A549 (cell line): ENCODE measurements at regions not wholly inside any gene's neighbourhood (a gene's known extent, or its start where the extent isn't known, plus 50 kb on each side); places are given as distances from the start of the nearest gene placed in this dataset.

Experiments
- ATAC-seq, 2 experiments: fragments of 200-7000 bp in 1 of 2; fragments of >200 bp in 1 of 2; cut with Nextera tagmentation in 1 of 2; cut with Tn5 transposase in 1 of 2; 3 replicates each; pipeline versions ENCODE4 v1.8.0 to v1.9.1; 2018 to 2020; ENCODE audit warnings: mild to moderate bottlenecking in 1 of 2, moderate library complexity in 1 of 2
- CTCF ChIA-PET: fragments of 300-600 bp; sonication (Branson Sonifier 250); formaldehyde crosslinking; extraction: SDS; loops from one replicate; lab custom pipeline; 2021; ENCODE audit warnings: antibody characterized with exemption, inconsistent platforms; lab: Yijun Ruan, JAX
- POLR2A ChIA-PET: fragments of 350-600 bp; formaldehyde crosslinking; extraction: SDS; loops from one replicate; lab custom pipeline; 2021; ENCODE audit warnings: antibody characterized with exemption, inconsistent platforms; lab: Yijun Ruan, JAX
- DNase-seq, 2 experiments: peaks; one replicate each; pipeline versions ENCODE4 v3.0.0 to v3.0.0-alpha.2; 2011 to 2016; ENCODE audit warnings: low read depth in 1 of 2, low spot score in 1 of 2
- FAIRE-seq: peaks from 2 replicates; lab custom pipeline; 2011; peaks lifted over from hg19 to GRCh38; lab: Jason Lieb, UNC
- H3K27ac ChIP-seq, 2 experiments: fragments of >200 bp; sonication (Bioruptor Twin); formaldehyde crosslinking; 3 replicates each; pipeline ENCODE4 v1.5.1; 2016 to 2017
- H3K4me1 ChIP-seq: fragments of >200 bp; sonication (Bioruptor Twin); formaldehyde crosslinking; 3 replicates; pipeline ENCODE4 v1.6.1; 2016
- H3K4me2 ChIP-seq: fragments of >200 bp; sonication (Bioruptor Twin); formaldehyde crosslinking; 3 replicates; pipeline ENCODE4 v1.6.1; 2016
- H3K4me3 ChIP-seq: fragments of >200 bp; sonication (Bioruptor Twin); formaldehyde crosslinking; 3 replicates; pipeline ENCODE4 v1.5.1; 2016
- H3K9me3 ChIP-seq: fragments of >200 bp; sonication (Bioruptor Twin); formaldehyde crosslinking; 3 replicates; pipeline ENCODE4 v1.6.1; 2016
- BHLHE40 ChIP-seq: IDR thresholded peaks from 2 replicates; pipeline ENCODE4 v1.6.1; 2012; ENCODE audit warnings: low read depth, low read length, inconsistent platforms
- CBX8 ChIP-seq: fragments of 200-600 bp; sonication (generic); IDR thresholded peaks from 2 replicates; pipeline ENCODE4 v1.6.1; 2016
- CHD4 ChIP-seq: fragments of 200-600 bp; sonication (generic); IDR thresholded peaks from 2 replicates; pipeline ENCODE4 v1.6.1; 2016; ENCODE audit warnings: antibody characterized with exemption, mild to moderate bottlenecking, borderline replicate concordance
- CTCF ChIP-seq: fragments of >200 bp; sonication (Bioruptor Twin); formaldehyde crosslinking; IDR thresholded peaks from 3 replicates; pipeline ENCODE4 v1.5.1; 2016
- FOSB ChIP-seq: fragments of 250-450 bp; sonication (Bioruptor Pico); IDR thresholded peaks from 2 replicates; pipeline ENCODE4 v1.5.0; 2020; ENCODE audit warnings: mild to moderate bottlenecking, moderate library complexity
- FOSL2 ChIP-seq, 2 experiments: fragments of 450-650 bp in 1 of 2; fragments of >200 bp in 1 of 2; sonication (Bioruptor Twin) in 1 of 2; formaldehyde crosslinking; IDR thresholded peaks; 2 replicates each; pipeline versions ENCODE4 v1.5.0 to v1.6.1; 2016 to 2020; ENCODE audit warnings: mild to moderate bottlenecking in 1 of 2, moderate library complexity in 1 of 2
- FOXS1 ChIP-seq: fragments of 250-450 bp; sonication (Bioruptor Pico); IDR thresholded peaks from 2 replicates; pipeline ENCODE4 v1.5.0; 2020; ENCODE audit warnings: mild to moderate bottlenecking, moderate library complexity
- GATA3 ChIP-seq: IDR thresholded peaks from 2 replicates; pipeline ENCODE4 v1.6.1; 2012; ENCODE audit warnings: borderline replicate concordance
- HMGXB4 ChIP-seq: fragments of 250-450 bp; sonication (Bioruptor Pico); IDR thresholded peaks from 2 replicates; pipeline ENCODE4 v1.5.0; 2021; ENCODE audit warnings: mild to moderate bottlenecking, moderate library complexity, borderline replicate concordance
- JUNB ChIP-seq: fragments of >200 bp; sonication (Bioruptor Twin); formaldehyde crosslinking; IDR thresholded peaks from 2 replicates; pipeline ENCODE4 v1.6.1; 2016
- KDM5A ChIP-seq: fragments of 200-600 bp; sonication (generic); IDR thresholded peaks from 2 replicates; pipeline ENCODE4 v1.6.1; 2016; ENCODE audit warnings: antibody characterized with exemption, mild to moderate bottlenecking
- MAFK ChIP-seq: fragments of 450-650 bp; IDR thresholded peaks from 2 replicates; pipeline ENCODE4 v1.6.1; 2014; ENCODE audit not compliant: partially characterized antibody
- NFE2L2 ChIP-seq: fragments of 150-350 bp; conservative IDR thresholded peaks from 2 replicates; pipeline ENCODE4 v1.6.1; 2014; ENCODE audit warnings: low read length
- NPAS2 ChIP-seq: fragments of 250-450 bp; sonication (Bioruptor Pico); IDR thresholded peaks from 2 replicates; pipeline ENCODE4 v1.8.0; 2022; ENCODE audit warnings: mild to moderate bottlenecking, moderate library complexity, borderline replicate concordance
- PHF8 ChIP-seq: fragments of 200-600 bp; sonication (generic); IDR thresholded peaks from 2 replicates; pipeline ENCODE4 v1.6.1; 2016; ENCODE audit warnings: low read depth, mild to moderate bottlenecking, antibody characterized with exemption, moderate library complexity, borderline replicate concordance
- RARB ChIP-seq: fragments of 250-450 bp; sonication (Bioruptor Pico); IDR thresholded peaks from 2 replicates; pipeline ENCODE4 v1.8.0; 2021; ENCODE audit warnings: mild to moderate bottlenecking, moderate library complexity
- USF2 ChIP-seq: fragments of 450-650 bp; IDR thresholded peaks from 2 replicates; pipeline ENCODE4 v1.6.1; 2014; ENCODE audit warnings: antibody characterized with exemption
- ZFP36 ChIP-seq: fragments of 450-650 bp; IDR thresholded peaks from 2 replicates; pipeline ENCODE4 v1.6.1; 2014; ENCODE audit warnings: borderline replicate concordance; ENCODE audit not compliant: partially characterized antibody
- ZSCAN20 ChIP-seq: fragments of 250-450 bp; sonication (Bioruptor Pico); IDR thresholded peaks from 2 replicates; pipeline ENCODE4 v1.8.0; 2022; ENCODE audit warnings: mild to moderate bottlenecking, moderate library complexity
- WGBS: methylation state at CpG from one replicate; pipeline ENCODE4 v1.1.6; 2017; ENCODE audit errors: missing lambda C conversion rate; 5-methylcytosine and 5-hydroxymethylcytosine counted together
- TF ChIP-seq, protein P1 (sequence below): fragments of >200 bp; sonication (Bioruptor Twin); formaldehyde crosslinking; IDR thresholded peaks from 2 replicates; pipeline ENCODE4 v1.6.1; 2016

GRCh38 chr20:19070026-19070425 lies 142.4 kb upstream of the SLC24A3 start:
- WGBS = 31% methylated on average over 6 of the region's 6 CpGs
- H3K4me1 ChIP-seq = no peaks in the 10 kb centered on the region
- FAIRE-seq = no peak

GRCh38 chr20:19070681-19071445 lies 141.6 kb upstream of the SLC24A3 start:
- 0% methylated on average over 3 of the region's 3 CpGs for WGBS
- peaks cover 2% of the 10 kb centered on the region; the same call in 2 of the 3 replicates for H3K9me3 ChIP-seq
- CTCF ChIA-PET = interaction anchor here (0.9 to 1.0 kb wide), 2 partner anchors 21 to 23 kb away, joined by 3 to 4 read pairs; no protein-coding TSS in a partner anchor

More at GRCh38 chr20:19070026-19070425, 142.4 kb upstream of the SLC24A3 start:
- ATAC-seq (no peak), DNase-seq (no peak)
- Histone ChIP-seq H3K4me3 (no peak overlapping the region), H3K9me3 (peaks cover 6% of the 10 kb centered on the region; the same call in 2 of the 3 replicates), H3K27ac (no peak overlapping the region), H3K4me2 (no peak overlapping the region)
- ChIA-PET CTCF (no interaction called here), POLR2A (no interaction called here)
- TF ChIP-seq GATA3 = no peak
- no peak for TF ChIP-seq ZFP36
- TF ChIP-seq JUNB = no peak
- TF ChIP-seq, protein P1, sequence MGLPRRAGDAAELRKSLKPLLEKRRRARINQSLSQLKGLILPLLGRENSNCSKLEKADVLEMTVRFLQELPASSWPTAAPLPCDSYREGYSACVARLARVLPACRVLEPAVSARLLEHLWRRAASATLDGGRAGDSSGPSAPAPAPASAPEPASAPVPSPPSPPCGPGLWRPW = no peak
- no peak for TF ChIP-seq ZSCAN20 (CRISPR knock-in tag)
- no peak for TF ChIP-seq CHD4
- no peak for TF ChIP-seq PHF8
- TF ChIP-seq NFE2L2 = no peak
- TF ChIP-seq FOXS1 = no peak
- TF ChIP-seq RARB (CRISPR knock-in tag) = no peak
- no peak for TF ChIP-seq CBX8

DNA sequence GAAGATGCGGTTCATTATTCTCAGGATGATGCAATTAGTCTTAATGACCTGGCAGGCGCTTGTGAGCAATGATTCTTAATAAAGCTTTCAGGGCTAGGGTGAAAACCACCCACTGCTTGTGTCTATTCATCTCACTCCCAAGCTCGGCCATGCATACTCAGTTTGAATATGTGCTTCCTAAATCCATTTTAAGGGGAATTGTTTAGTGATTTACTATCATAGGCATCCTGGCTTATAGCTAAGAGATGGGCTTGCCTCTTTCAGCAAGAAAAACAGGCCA lies 141.1 kb upstream of the SLC24A3 start:
- H3K27ac ChIP-seq = no peak overlapping the region
- H3K4me2 ChIP-seq = no peak overlapping the region
- WGBS = 17% methylated on average over 3 of the region's 3 CpGs
- no peak for ATAC-seq
- ChIA-PET CTCF (interaction anchor here (0.9 to 1.0 kb wide), 2 partner anchors 21 to 22 kb away, joined by 3 to 4 read pairs; no protein-coding TSS in a partner anchor), POLR2A (no interaction called here)
- H3K9me3 ChIP-seq = peaks cover 2% of the 10 kb centered on the region; the same call in 2 of the 3 replicates
- no peak for DNase-seq
- no peak for FAIRE-seq
- no peaks in the 10 kb centered on the region for H3K4me1 ChIP-seq
- no peak overlapping the region for H3K4me3 ChIP-seq
- TF ChIP-seq BHLHE40 = no peak
- TF ChIP-seq USF2 = no peak
- no peak for TF ChIP-seq NPAS2 (CRISPR knock-in tag)
- TF ChIP-seq MAFK = no peak
- no peak for TF ChIP-seq FOSB
- no peak for TF ChIP-seq CTCF
- TF ChIP-seq FOXS1 = no peak
- TF ChIP-seq KDM5A = no peak
- TF ChIP-seq HMGXB4 = no peak

More at GRCh38 chr20:19070681-19071445, 141.6 kb upstream of the SLC24A3 start:
- DNase-seq (no peak), ATAC-seq (no peak)
- TF ChIP-seq FOSB = no peak
- no peak for TF ChIP-seq CTCF
- TF ChIP-seq FOSL2 (IDR thresholded peaks at IDR 0.05) = no peak
- TF ChIP-seq FOSL2 (CRISPR knock-in tag; IDR thresholded peaks at IDR 0.05) = no peak
- TF ChIP-seq, all 56 proteins: peak for 0
- POLR2A ChIA-PET = no interaction called here
- Histone ChIP-seq H3K4me1 (no peaks in the 10 kb centered on the region), H3K4me2 (no peak overlapping the region), H3K27ac (no peak overlapping the region), H3K4me3 (no peak overlapping the region)
- no peak for FAIRE-seq
